ENCODE measurements at regions not wholly inside any gene's neighbourhood (a gene's known extent, or its start where the extent isn't known, plus 50 kb on each side); places are given as distances from the start of the nearest gene placed in this dataset.

- Mint-ChIP-seq H3K4me3 (no peak overlapping the region), H3K4me1 (no peaks in the 10 kb centered on the region), H3K9me3 (peaks cover 0 to 11% (median 4%) of the 10 kb centered on the region in 11 donors), H3K27me3 (peaks cover 0 to 4% (median 0%) of the 10 kb centered on the region in 5 donors), H3K36me3 (no peaks in the 10 kb centered on the region), H3K27ac (no peak overlapping the region)
- no peaks in the 10 kb centered on the region for H3K9me3 ChIP-seq (ENCODE audit: control insufficient read depth in 2 of 3, low read length in 3 of 3)
- DNase-seq (no peak), ATAC-seq (no peak)
- H3K27ac ChIP-seq (ENCODE audit: low read depth, low read length): no peak overlapping the region
- no peaks in the 10 kb centered on the region for H3K27me3 ChIP-seq (ENCODE audit: control insufficient read depth in 2 of 2, insufficient read depth in 2 of 2, low read length in 2 of 2)
- H3K4me3 ChIP-seq (ENCODE audit: low read length): no peak overlapping the region
- CTCF ChIA-PET: no interaction called here
- POLR2A ChIA-PET: no interaction called here
- H3K4me1 ChIP-seq (ENCODE audit: control insufficient read depth in 2 of 2, insufficient read depth in 2 of 2, low read length in 2 of 2): no peaks in the 10 kb centered on the region
- H3K36me3 ChIP-seq (ENCODE audit: control insufficient read depth in 2 of 3, insufficient read depth in 3 of 3, low read length in 3 of 3): no peaks in the 10 kb centered on the region
- intact Hi-C loops (cut with micrococcal nuclease): no loop called here
These were observed 245.4 kb upstream of the CHRM3 start for GRCh38 chr1:239140968-239141367.

GRCh38 chr1:239139801-239140200 lies 246.6 kb upstream of the CHRM3 start:
- ChIA-PET POLR2A (no interaction called here), CTCF (no interaction called here)
- Mint-ChIP-seq H3K9me3 (peaks cover 0 to 17% (median 6%) of the 10 kb centered on the region in 11 donors), H3K4me3 (no peak overlapping the region), H3K36me3 (peaks cover 0 to 4% (median 0%) of the 10 kb centered on the region in 5 donors), H3K27me3 (peaks cover 0 to 4% (median 0%) of the 10 kb centered on the region in 5 donors), H3K27ac (no peak overlapping the region), H3K4me1 (no peaks in the 10 kb centered on the region)
- H3K27ac ChIP-seq (ENCODE audit: low read depth, low read length): no peak overlapping the region
- no peaks in the 10 kb centered on the region for H3K27me3 ChIP-seq (ENCODE audit: control insufficient read depth in 2 of 2, insufficient read depth in 2 of 2, low read length in 2 of 2)
- H3K4me3 ChIP-seq (ENCODE audit: low read length): no peak overlapping the region
- intact Hi-C loops (cut with micrococcal nuclease): no loop called here
- DNase-seq (no peak), ATAC-seq (no peak)
- H3K4me1 ChIP-seq (ENCODE audit: control insufficient read depth in 2 of 2, insufficient read depth in 2 of 2, low read length in 2 of 2): no peaks in the 10 kb centered on the region
- no peaks in the 10 kb centered on the region for H3K9me3 ChIP-seq (ENCODE audit: control insufficient read depth in 2 of 3, low read length in 3 of 3)
- H3K36me3 ChIP-seq (ENCODE audit: control insufficient read depth in 2 of 3, insufficient read depth in 3 of 3, low read length in 3 of 3): no peaks in the 10 kb centered on the region

GRCh38 chr1:239128541-239128940 lies 257.8 kb upstream of the CHRM3 start:
- Histone ChIP-seq H3K9me3 (ENCODE audit: control insufficient read depth in 2 of 3, low read length in 3 of 3) (no peaks in the 10 kb centered on the region), H3K4me1 (ENCODE audit: control insufficient read depth in 2 of 2, insufficient read depth in 2 of 2, low read length in 2 of 2) (no peaks in the 10 kb centered on the region), H3K27me3 (ENCODE audit: control insufficient read depth in 2 of 2, insufficient read depth in 2 of 2, low read length in 2 of 2) (no peaks in the 10 kb centered on the region), H3K4me3 (ENCODE audit: low read length) (no peak overlapping the region), H3K36me3 (ENCODE audit: control insufficient read depth in 2 of 3, insufficient read depth in 3 of 3, low read length in 3 of 3) (no peaks in the 10 kb centered on the region), H3K27ac (ENCODE audit: low read depth, low read length) (no peak overlapping the region)
- no peak for ATAC-seq
- no peak for DNase-seq
- intact Hi-C loops (cut with micrococcal nuclease): no loop called here
- Mint-ChIP-seq H3K4me3 (no peak overlapping the region), H3K27ac (no peak overlapping the region), H3K27me3 (no peaks in the 10 kb centered on the region), H3K36me3 (no peaks in the 10 kb centered on the region), H3K4me1 (no peaks in the 10 kb centered on the region), H3K9me3 (peaks cover 0 to 13% (median 0%) of the 10 kb centered on the region in 11 donors)
- ChIA-PET CTCF (no interaction called here), POLR2A (no interaction called here)

- ATAC-seq (no peak), DNase-seq (no peak)
- Histone ChIP-seq H3K36me3 (ENCODE audit: control insufficient read depth in 2 of 3, insufficient read depth in 3 of 3, low read length in 3 of 3) (no peaks in the 10 kb centered on the region), H3K4me1 (ENCODE audit: control insufficient read depth in 2 of 2, insufficient read depth in 2 of 2, low read length in 2 of 2) (no peaks in the 10 kb centered on the region), H3K27ac (ENCODE audit: low read depth, low read length) (no peak overlapping the region), H3K4me3 (ENCODE audit: low read length) (no peak overlapping the region), H3K27me3 (ENCODE audit: control insufficient read depth in 2 of 2, insufficient read depth in 2 of 2, low read length in 2 of 2) (no peaks in the 10 kb centered on the region), H3K9me3 (ENCODE audit: control insufficient read depth in 2 of 3, low read length in 3 of 3) (no peaks in the 10 kb centered on the region)
- no peaks in the 10 kb centered on the region for H3K4me1 Mint-ChIP-seq
- ChIA-PET POLR2A (no interaction called here), CTCF (no interaction called here)
- H3K4me3 Mint-ChIP-seq: no peak overlapping the region
- intact Hi-C loops (cut with micrococcal nuclease): no loop called here
- H3K27ac Mint-ChIP-seq: no peak overlapping the region
- H3K9me3 Mint-ChIP-seq: peaks cover 0 to 18% (median 0%) of the 10 kb centered on the region in 11 donors
- H3K36me3 Mint-ChIP-seq: no peaks in the 10 kb centered on the region
- H3K27me3 Mint-ChIP-seq: no peaks in the 10 kb centered on the region
These were observed 259.5 kb upstream of the CHRM3 start for GRCh38 chr1:239126884-239127283.

GRCh38 chr1:239125893-239126292 lies 260.5 kb upstream of the CHRM3 start:
- Histone ChIP-seq H3K9me3 (ENCODE audit: control insufficient read depth in 2 of 3, low read length in 3 of 3) (no peaks in the 10 kb centered on the region), H3K4me1 (ENCODE audit: control insufficient read depth in 2 of 2, insufficient read depth in 2 of 2, low read length in 2 of 2) (no peaks in the 10 kb centered on the region), H3K36me3 (ENCODE audit: control insufficient read depth in 2 of 3, insufficient read depth in 3 of 3, low read length in 3 of 3) (no peaks in the 10 kb centered on the region), H3K27me3 (ENCODE audit: control insufficient read depth in 2 of 2, insufficient read depth in 2 of 2, low read length in 2 of 2) (no peaks in the 10 kb centered on the region), H3K27ac (ENCODE audit: low read depth, low read length) (no peak overlapping the region), H3K4me3 (ENCODE audit: low read length) (no peak overlapping the region)
- ATAC-seq: no peak
- Mint-ChIP-seq H3K9me3 (peaks cover 0 to 17% (median 0%) of the 10 kb centered on the region in 11 donors), H3K4me3 (no peak overlapping the region), H3K36me3 (no peaks in the 10 kb centered on the region), H3K27ac (no peak overlapping the region), H3K4me1 (no peaks in the 10 kb centered on the region), H3K27me3 (no peaks in the 10 kb centered on the region)
- DNase-seq: no peak
- intact Hi-C loops (cut with micrococcal nuclease): no loop called here
- POLR2A ChIA-PET: no interaction called here
- CTCF ChIA-PET: no interaction called here

GRCh38 chr1:239125027-239125426 lies 261.3 kb upstream of the CHRM3 start:
- H3K4me3 Mint-ChIP-seq: no peak overlapping the region
- H3K27me3 Mint-ChIP-seq: no peaks in the 10 kb centered on the region
- no peak for DNase-seq
- no peaks in the 10 kb centered on the region for H3K9me3 ChIP-seq (ENCODE audit: control insufficient read depth in 2 of 3, low read length in 3 of 3)
- H3K27ac ChIP-seq (ENCODE audit: low read depth, low read length): no peak overlapping the region
- no peaks in the 10 kb centered on the region for H3K36me3 Mint-ChIP-seq
- intact Hi-C loops (cut with micrococcal nuclease): no loop called here
- no peak overlapping the region for H3K27ac Mint-ChIP-seq
- ATAC-seq: no peak
- no peaks in the 10 kb centered on the region for H3K27me3 ChIP-seq (ENCODE audit: control insufficient read depth in 2 of 2, insufficient read depth in 2 of 2, low read length in 2 of 2)
- no peaks in the 10 kb centered on the region for H3K4me1 Mint-ChIP-seq
- ChIA-PET POLR2A (no interaction called here), CTCF (no interaction called here)
- H3K36me3 ChIP-seq (ENCODE audit: control insufficient read depth in 2 of 3, insufficient read depth in 3 of 3, low read length in 3 of 3): no peaks in the 10 kb centered on the region
- H3K9me3 Mint-ChIP-seq: peaks cover 0 to 8% (median 0%) of the 10 kb centered on the region in 11 donors
- no peaks in the 10 kb centered on the region for H3K4me1 ChIP-seq (ENCODE audit: control insufficient read depth in 2 of 2, insufficient read depth in 2 of 2, low read length in 2 of 2)
- no peak overlapping the region for H3K4me3 ChIP-seq (ENCODE audit: low read length)

GRCh38 chr1:239123260-239123659 lies 263.1 kb upstream of the CHRM3 start:
- H3K4me1 Mint-ChIP-seq: no peaks in the 10 kb centered on the region
- Histone ChIP-seq H3K27me3 (ENCODE audit: control insufficient read depth in 2 of 2, insufficient read depth in 2 of 2, low read length in 2 of 2) (no peaks in the 10 kb centered on the region), H3K4me3 (ENCODE audit: low read length) (no peak overlapping the region), H3K36me3 (ENCODE audit: control insufficient read depth in 2 of 3, insufficient read depth in 3 of 3, low read length in 3 of 3) (no peaks in the 10 kb centered on the region), H3K27ac (ENCODE audit: low read depth, low read length) (no peak overlapping the region), H3K9me3 (ENCODE audit: control insufficient read depth in 2 of 3, low read length in 3 of 3) (no peaks in the 10 kb centered on the region), H3K4me1 (ENCODE audit: control insufficient read depth in 2 of 2, insufficient read depth in 2 of 2, low read length in 2 of 2) (no peaks in the 10 kb centered on the region)
- peaks cover 0 to 7% (median 2%) of the 10 kb centered on the region in 11 donors for H3K9me3 Mint-ChIP-seq
- H3K27me3 Mint-ChIP-seq: no peaks in the 10 kb centered on the region
- no peak overlapping the region for H3K27ac Mint-ChIP-seq
- intact Hi-C loops (cut with micrococcal nuclease): no loop called here
- H3K4me3 Mint-ChIP-seq: no peak overlapping the region
- CTCF ChIA-PET: no interaction called here
- no peak for DNase-seq
- no peaks in the 10 kb centered on the region for H3K36me3 Mint-ChIP-seq
- no peak for ATAC-seq
- POLR2A ChIA-PET: no interaction called here
